ENCODE measurements at regions not wholly inside any gene's neighbourhood (a gene's known extent, or its start where the extent isn't known, plus 50 kb on each side); places are given as distances from the start of the nearest gene placed in this dataset.

GRCh38 chr1:88250915-88251314, 433.2 kb upstream of the PKN2 start:
- no peak overlapping the region for H3K23ac ChIP-seq (ENCODE audit: low read length in 2 of 2)
- H3K9me3 ChIP-seq (ENCODE audit: control insufficient read depth, low read length), result no peaks in the 10 kb centered on the region
- DNase-seq, result no peak
- H3K9ac ChIP-seq (ENCODE audit: low read length), result no peak overlapping the region
- no peak overlapping the region for H4K8ac ChIP-seq (ENCODE audit: low read length)
- H3K14ac ChIP-seq (ENCODE audit: low read length in 2 of 2), result no peak overlapping the region
- H2BK120ac ChIP-seq (ENCODE audit: low read depth, low read length), result no peak overlapping the region
- no peak overlapping the region for H2BK12ac ChIP-seq (ENCODE audit: low read length in 2 of 2)
- no peak overlapping the region for H3K18ac ChIP-seq (ENCODE audit: low read depth in 1 of 2, low read length in 2 of 2)
- no peaks in the 10 kb centered on the region for H3K36me3 ChIP-seq (ENCODE audit: control insufficient read depth in 1 of 2, insufficient read depth in 2 of 2, low read depth in 1 of 2, low read length in 2 of 2)
- H3K4me2 ChIP-seq (ENCODE audit: low read length, poor library complexity, severe bottlenecking), result no peak overlapping the region
- H3K27me3 ChIP-seq (ENCODE audit: control insufficient read depth in 1 of 2, insufficient read depth in 1 of 2, low read length in 2 of 2), result no peaks in the 10 kb centered on the region
- no peak overlapping the region for H2AFZ ChIP-seq (ENCODE audit: low read depth, low read length)
- H3K4me1 ChIP-seq (ENCODE audit: control insufficient read depth, insufficient read depth, low read depth, low read length), result no peaks in the 10 kb centered on the region
- no peak overlapping the region for H3K27ac ChIP-seq (ENCODE audit: low read length, poor library complexity, severe bottlenecking)
- H2BK5ac ChIP-seq (ENCODE audit: low read depth, low read length, poor library complexity, severe bottlenecking), result no peak overlapping the region
- H4K91ac ChIP-seq (ENCODE audit: low read length), result no peak overlapping the region
- H2BK15ac ChIP-seq (ENCODE audit: low read depth, poor library complexity, severe bottlenecking), result no peak overlapping the region
- no peak overlapping the region for H3K4me3 ChIP-seq (ENCODE audit: insufficient read depth in 1 of 2, low read depth in 1 of 2, low read length in 2 of 2)
- no peak overlapping the region for H3K4ac ChIP-seq (ENCODE audit: low read depth in 1 of 2, low read length in 2 of 2)
- no peaks in the 10 kb centered on the region for H3K79me1 ChIP-seq (replicated peaks; ENCODE audit: low read length, poor library complexity, severe bottlenecking)
- H2AK5ac ChIP-seq (ENCODE audit: low read length, severe bottlenecking), result no peak overlapping the region

GRCh38 chr1:88252745-88253144, 431.3 kb upstream of the PKN2 start:
- H3K79me1 ChIP-seq (replicated peaks; ENCODE audit: low read length, poor library complexity, severe bottlenecking), result no peaks in the 10 kb centered on the region
- no peak overlapping the region for H2BK120ac ChIP-seq (ENCODE audit: low read depth, low read length)
- H3K18ac ChIP-seq (ENCODE audit: low read depth in 1 of 2, low read length in 2 of 2), result no peak overlapping the region
- H2BK5ac ChIP-seq (ENCODE audit: low read depth, low read length, poor library complexity, severe bottlenecking), result no peak overlapping the region
- no peak overlapping the region for H4K91ac ChIP-seq (ENCODE audit: low read length)
- H2BK15ac ChIP-seq (ENCODE audit: low read depth, poor library complexity, severe bottlenecking), result no peak overlapping the region
- no peaks in the 10 kb centered on the region for H3K4me1 ChIP-seq (ENCODE audit: control insufficient read depth, insufficient read depth, low read depth, low read length)
- H3K4me3 ChIP-seq (ENCODE audit: insufficient read depth in 1 of 2, low read depth in 1 of 2, low read length in 2 of 2), result no peak overlapping the region
- H3K23ac ChIP-seq (ENCODE audit: low read length in 2 of 2), result no peak overlapping the region
- no peak for DNase-seq
- H3K4me2 ChIP-seq (ENCODE audit: low read length, poor library complexity, severe bottlenecking), result no peak overlapping the region
- H3K27me3 ChIP-seq (ENCODE audit: control insufficient read depth in 1 of 2, insufficient read depth in 1 of 2, low read length in 2 of 2), result no peaks in the 10 kb centered on the region
- H2BK12ac ChIP-seq (ENCODE audit: low read length in 2 of 2), result no peak overlapping the region
- H4K8ac ChIP-seq (ENCODE audit: low read length), result no peak overlapping the region
- H3K14ac ChIP-seq (ENCODE audit: low read length in 2 of 2), result no peak overlapping the region
- no peaks in the 10 kb centered on the region for H3K9me3 ChIP-seq (ENCODE audit: control insufficient read depth, low read length)
- no peak overlapping the region for H3K4ac ChIP-seq (ENCODE audit: low read depth in 1 of 2, low read length in 2 of 2)
- H3K36me3 ChIP-seq (ENCODE audit: control insufficient read depth in 1 of 2, insufficient read depth in 2 of 2, low read depth in 1 of 2, low read length in 2 of 2), result no peaks in the 10 kb centered on the region
- no peak overlapping the region for H3K9ac ChIP-seq (ENCODE audit: low read length)
- H3K27ac ChIP-seq (ENCODE audit: low read length, poor library complexity, severe bottlenecking), result no peak overlapping the region
- H2AK5ac ChIP-seq (ENCODE audit: low read length, severe bottlenecking), result no peak overlapping the region
- no peak overlapping the region for H2AFZ ChIP-seq (ENCODE audit: low read depth, low read length)

GRCh38 chr1:88265606-88266005, 418.5 kb upstream of the PKN2 start:
- H3K4ac ChIP-seq (ENCODE audit: low read depth in 1 of 2, low read length in 2 of 2), result no peak overlapping the region
- no peak overlapping the region for H4K91ac ChIP-seq (ENCODE audit: low read length)
- no peak overlapping the region for H3K9ac ChIP-seq (ENCODE audit: low read length)
- no peak overlapping the region for H2BK15ac ChIP-seq (ENCODE audit: low read depth, poor library complexity, severe bottlenecking)
- no peak for DNase-seq
- H3K27me3 ChIP-seq (ENCODE audit: control insufficient read depth in 1 of 2, insufficient read depth in 1 of 2, low read length in 2 of 2), result no peaks in the 10 kb centered on the region
- H3K4me1 ChIP-seq (ENCODE audit: control insufficient read depth, insufficient read depth, low read depth, low read length), result no peaks in the 10 kb centered on the region
- no CpG with 5 or more reads among the region's 1 CpG for WGBS
- no peak overlapping the region for H2AK5ac ChIP-seq (ENCODE audit: low read length, severe bottlenecking)
- no peaks in the 10 kb centered on the region for H3K36me3 ChIP-seq (ENCODE audit: control insufficient read depth in 1 of 2, insufficient read depth in 2 of 2, low read depth in 1 of 2, low read length in 2 of 2)
- no peak overlapping the region for H3K18ac ChIP-seq (ENCODE audit: low read depth in 1 of 2, low read length in 2 of 2)
- H3K4me2 ChIP-seq (ENCODE audit: low read length, poor library complexity, severe bottlenecking), result no peak overlapping the region
- H3K4me3 ChIP-seq (ENCODE audit: insufficient read depth in 1 of 2, low read depth in 1 of 2, low read length in 2 of 2), result no peak overlapping the region
- no peak overlapping the region for H3K23ac ChIP-seq (ENCODE audit: low read length in 2 of 2)
- no peaks in the 10 kb centered on the region for H3K79me1 ChIP-seq (replicated peaks; ENCODE audit: low read length, poor library complexity, severe bottlenecking)
- H2BK12ac ChIP-seq (ENCODE audit: low read length in 2 of 2), result no peak overlapping the region
- no peak overlapping the region for H2AFZ ChIP-seq (ENCODE audit: low read depth, low read length)
- H4K8ac ChIP-seq (ENCODE audit: low read length), result no peak overlapping the region
- no peak overlapping the region for H3K27ac ChIP-seq (ENCODE audit: low read length, poor library complexity, severe bottlenecking)
- no peak overlapping the region for H3K14ac ChIP-seq (ENCODE audit: low read length in 2 of 2)
- H3K9me3 ChIP-seq (ENCODE audit: control insufficient read depth, low read length), result no peaks in the 10 kb centered on the region
- no peak overlapping the region for H2BK5ac ChIP-seq (ENCODE audit: low read depth, low read length, poor library complexity, severe bottlenecking)
- H2BK120ac ChIP-seq (ENCODE audit: low read depth, low read length), result no peak overlapping the region

- no peak overlapping the region for H3K14ac ChIP-seq (ENCODE audit: low read length in 2 of 2)
- no CpG with 5 or more reads among the region's 1 CpG for WGBS
Measured at GRCh38 chr1:88266051-88266450, 418.0 kb upstream of the PKN2 start.

More at GRCh38 chr1:88266051-88266450, 418.0 kb upstream of the PKN2 start:
- DNase-seq, result no peak
- no peak overlapping the region for H2AK5ac ChIP-seq (ENCODE audit: low read length, severe bottlenecking)
- H3K79me1 ChIP-seq (replicated peaks; ENCODE audit: low read length, poor library complexity, severe bottlenecking), result no peaks in the 10 kb centered on the region
- H2BK15ac ChIP-seq (ENCODE audit: low read depth, poor library complexity, severe bottlenecking), result no peak overlapping the region
- H2BK120ac ChIP-seq (ENCODE audit: low read depth, low read length), result no peak overlapping the region
- H2BK5ac ChIP-seq (ENCODE audit: low read depth, low read length, poor library complexity, severe bottlenecking), result no peak overlapping the region
- H3K4me3 ChIP-seq (ENCODE audit: insufficient read depth in 1 of 2, low read depth in 1 of 2, low read length in 2 of 2), result no peak overlapping the region
- H3K4ac ChIP-seq (ENCODE audit: low read depth in 1 of 2, low read length in 2 of 2), result no peak overlapping the region
- no peak overlapping the region for H3K4me2 ChIP-seq (ENCODE audit: low read length, poor library complexity, severe bottlenecking)
- H3K18ac ChIP-seq (ENCODE audit: low read depth in 1 of 2, low read length in 2 of 2), result no peak overlapping the region
- H3K4me1 ChIP-seq (ENCODE audit: control insufficient read depth, insufficient read depth, low read depth, low read length), result no peaks in the 10 kb centered on the region
- no peak overlapping the region for H3K27ac ChIP-seq (ENCODE audit: low read length, poor library complexity, severe bottlenecking)
- H3K36me3 ChIP-seq (ENCODE audit: control insufficient read depth in 1 of 2, insufficient read depth in 2 of 2, low read depth in 1 of 2, low read length in 2 of 2), result no peaks in the 10 kb centered on the region
- H3K9me3 ChIP-seq (ENCODE audit: control insufficient read depth, low read length), result no peaks in the 10 kb centered on the region
- H4K8ac ChIP-seq (ENCODE audit: low read length), result no peak overlapping the region
- no peak overlapping the region for H4K91ac ChIP-seq (ENCODE audit: low read length)
- no peak overlapping the region for H3K23ac ChIP-seq (ENCODE audit: low read length in 2 of 2)
- H3K9ac ChIP-seq (ENCODE audit: low read length), result no peak overlapping the region
- H2BK12ac ChIP-seq (ENCODE audit: low read length in 2 of 2), result no peak overlapping the region
- no peak overlapping the region for H2AFZ ChIP-seq (ENCODE audit: low read depth, low read length)
- H3K27me3 ChIP-seq (ENCODE audit: control insufficient read depth in 1 of 2, insufficient read depth in 1 of 2, low read length in 2 of 2), result no peaks in the 10 kb centered on the region
